ENCODE measurements at regions not wholly inside any gene's neighbourhood (a gene's known extent, or its start where the extent isn't known, plus 50 kb on each side); places are given as distances from the start of the nearest gene placed in this dataset.
"Not testable (repeated sequence)": the region's sequence is repeated elsewhere in the genome, so short reads cannot be mapped to it uniquely, and the experiment has no call there.

DNA sequence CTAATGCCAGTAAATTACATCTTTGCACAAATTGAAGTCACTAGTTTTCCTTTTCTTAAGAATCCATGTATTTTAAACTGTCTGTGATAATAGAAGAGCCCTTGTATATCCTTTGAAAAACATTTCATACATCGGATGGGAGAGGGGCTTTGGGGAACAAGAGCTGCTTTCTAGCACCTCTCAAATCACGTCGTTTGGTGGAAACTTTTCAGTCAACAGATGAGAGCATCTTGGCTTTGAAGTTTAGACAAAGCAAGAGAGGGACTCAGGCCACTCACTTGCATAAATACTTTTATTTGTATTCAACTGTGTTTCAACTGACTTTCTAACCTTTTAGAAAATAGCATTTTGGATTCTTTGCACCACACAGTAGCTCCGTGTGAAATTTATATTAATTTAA, 502.3 kb upstream of the IMPG1 start:
- H4K20me1 ChIP-seq (ENCODE audit: insufficient read depth, poor library complexity, severe bottlenecking), result no peaks in the 10 kb centered on the region
- H3K9me3 ChIP-seq (ENCODE audit: low read depth), result no peaks in the 10 kb centered on the region
- WGBS (ENCODE audit: low lambda C conversion rate, missing lambda C conversion rate), result 31% methylated on average over 4 of the region's 4 CpGs

DNA sequence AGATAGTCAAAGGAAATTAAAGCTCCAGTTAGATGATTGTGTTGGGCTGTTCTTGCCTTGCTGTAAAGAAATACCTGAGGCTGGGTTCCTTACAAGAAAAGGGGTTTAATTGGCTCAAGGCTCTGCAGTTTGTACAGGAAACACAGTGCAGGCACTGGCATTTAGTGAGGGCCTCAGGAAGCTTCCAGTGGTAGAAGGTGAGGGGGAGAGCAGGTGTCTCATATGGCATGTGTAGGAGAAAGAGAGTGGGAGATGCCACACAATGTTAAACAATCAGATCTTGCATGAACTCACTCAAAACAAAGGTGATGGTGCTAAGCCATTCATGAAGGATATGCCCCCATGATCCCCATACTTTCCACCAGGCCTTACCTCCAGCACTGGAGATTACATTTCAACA, 493.5 kb upstream of the IMPG1 start:
- H4K20me1 ChIP-seq (ENCODE audit: insufficient read depth, poor library complexity, severe bottlenecking), result no peaks in the 10 kb centered on the region

More for the DNA sequence above, 502.3 kb upstream of the IMPG1 start:
- H3K4me3 ChIP-seq, result no peak overlapping the region
- H2AFZ ChIP-seq, result no peak overlapping the region
- TF ChIP-seq EZH2phosphoT487 (IDR thresholded peaks at IDR 0.05; ENCODE audit: low read depth, severe bottlenecking, unreplicated experiment) (no peak), EZH2 (IDR thresholded peaks at IDR 0.05; ENCODE audit: borderline replicate concordance) (no peak)
- TF ChIP-seq, protein P1, sequence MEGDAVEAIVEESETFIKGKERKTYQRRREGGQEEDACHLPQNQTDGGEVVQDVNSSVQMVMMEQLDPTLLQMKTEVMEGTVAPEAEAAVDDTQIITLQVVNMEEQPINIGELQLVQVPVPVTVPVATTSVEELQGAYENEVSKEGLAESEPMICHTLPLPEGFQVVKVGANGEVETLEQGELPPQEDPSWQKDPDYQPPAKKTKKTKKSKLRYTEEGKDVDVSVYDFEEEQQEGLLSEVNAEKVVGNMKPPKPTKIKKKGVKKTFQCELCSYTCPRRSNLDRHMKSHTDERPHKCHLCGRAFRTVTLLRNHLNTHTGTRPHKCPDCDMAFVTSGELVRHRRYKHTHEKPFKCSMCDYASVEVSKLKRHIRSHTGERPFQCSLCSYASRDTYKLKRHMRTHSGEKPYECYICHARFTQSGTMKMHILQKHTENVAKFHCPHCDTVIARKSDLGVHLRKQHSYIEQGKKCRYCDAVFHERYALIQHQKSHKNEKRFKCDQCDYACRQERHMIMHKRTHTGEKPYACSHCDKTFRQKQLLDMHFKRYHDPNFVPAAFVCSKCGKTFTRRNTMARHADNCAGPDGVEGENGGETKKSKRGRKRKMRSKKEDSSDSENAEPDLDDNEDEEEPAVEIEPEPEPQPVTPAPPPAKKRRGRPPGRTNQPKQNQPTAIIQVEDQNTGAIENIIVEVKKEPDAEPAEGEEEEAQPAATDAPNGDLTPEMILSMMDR (IDR thresholded peaks at IDR 0.05; ENCODE audit: poor library complexity), result no peak
- H3K36me3 ChIP-seq (replicated peaks; ENCODE audit: insufficient read depth, low read depth), result no peaks in the 10 kb centered on the region
- H3K27me3 ChIP-seq, result no peaks in the 10 kb centered on the region
- no peak for DNase-seq (ENCODE audit: low spot score)
- no peaks in the 10 kb centered on the region for H3K79me2 ChIP-seq
- H3K9me2 ChIP-seq (replicated peaks; ENCODE audit: insufficient read depth), result no peaks in the 10 kb centered on the region
- H3K4me1 ChIP-seq (ENCODE audit: insufficient read depth), result no peaks in the 10 kb centered on the region
- no peak overlapping the region for H3K4me2 ChIP-seq
- no peak overlapping the region for H3K27ac ChIP-seq

DNA sequence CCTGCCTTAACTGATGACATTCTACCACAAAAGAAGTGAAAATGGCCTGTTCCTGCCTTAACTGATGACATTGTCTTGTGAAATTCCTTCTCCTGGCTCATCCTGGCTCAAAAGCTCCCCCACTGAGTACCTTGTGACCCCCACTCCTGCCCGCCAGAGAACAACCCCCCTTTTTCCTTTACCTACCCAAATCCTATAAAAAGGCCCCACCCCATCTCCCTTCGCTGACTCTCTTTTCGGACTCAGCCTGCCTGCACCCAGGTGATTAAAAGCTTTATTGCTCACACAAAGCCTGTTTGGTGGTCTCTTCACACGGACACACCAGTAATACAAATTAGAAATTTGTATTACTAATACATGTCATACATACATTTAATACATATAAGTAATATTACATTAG, 489.9 kb upstream of the IMPG1 start:
- WGBS (ENCODE audit: low lambda C conversion rate, missing lambda C conversion rate), result 79% methylated on average over 3 of the region's 4 CpGs
- H3K9me3 ChIP-seq (ENCODE audit: low read depth); H3K27ac ChIP-seq; H3K27me3 ChIP-seq; DNase-seq (ENCODE audit: low spot score); H4K20me1 ChIP-seq (ENCODE audit: insufficient read depth, poor library complexity, severe bottlenecking); H3K4me1 ChIP-seq (ENCODE audit: insufficient read depth); H3K4me2 ChIP-seq; H3K79me2 ChIP-seq; H2AFZ ChIP-seq; H3K9me2 ChIP-seq (replicated peaks; ENCODE audit: insufficient read depth); H3K4me3 ChIP-seq; H3K36me3 ChIP-seq (replicated peaks; ENCODE audit: insufficient read depth, low read depth): not testable (repeated sequence)

More for the DNA sequence above, 493.5 kb upstream of the IMPG1 start:
- H3K36me3 ChIP-seq (replicated peaks; ENCODE audit: insufficient read depth, low read depth), result no peaks in the 10 kb centered on the region
- no peaks in the 10 kb centered on the region for H3K9me2 ChIP-seq (replicated peaks; ENCODE audit: insufficient read depth)
- H3K4me1 ChIP-seq (ENCODE audit: insufficient read depth), result no peaks in the 10 kb centered on the region
- TF ChIP-seq EZH2 (IDR thresholded peaks at IDR 0.05; ENCODE audit: borderline replicate concordance), result no peak
- TF ChIP-seq, protein P1 (IDR thresholded peaks at IDR 0.05; ENCODE audit: poor library complexity), result no peak
- no peak for TF ChIP-seq EZH2phosphoT487 (IDR thresholded peaks at IDR 0.05; ENCODE audit: low read depth, severe bottlenecking, unreplicated experiment)
- H3K27me3 ChIP-seq, result no peaks in the 10 kb centered on the region
- H3K4me3 ChIP-seq, result no peak overlapping the region
- H3K79me2 ChIP-seq, result no peaks in the 10 kb centered on the region
- H3K9me3 ChIP-seq (ENCODE audit: low read depth), result no peaks in the 10 kb centered on the region
- DNase-seq (ENCODE audit: low spot score), result no peak
- H2AFZ ChIP-seq, result no peak overlapping the region
- H3K27ac ChIP-seq, result no peak overlapping the region
- H3K4me2 ChIP-seq, result no peak overlapping the region

DNA sequence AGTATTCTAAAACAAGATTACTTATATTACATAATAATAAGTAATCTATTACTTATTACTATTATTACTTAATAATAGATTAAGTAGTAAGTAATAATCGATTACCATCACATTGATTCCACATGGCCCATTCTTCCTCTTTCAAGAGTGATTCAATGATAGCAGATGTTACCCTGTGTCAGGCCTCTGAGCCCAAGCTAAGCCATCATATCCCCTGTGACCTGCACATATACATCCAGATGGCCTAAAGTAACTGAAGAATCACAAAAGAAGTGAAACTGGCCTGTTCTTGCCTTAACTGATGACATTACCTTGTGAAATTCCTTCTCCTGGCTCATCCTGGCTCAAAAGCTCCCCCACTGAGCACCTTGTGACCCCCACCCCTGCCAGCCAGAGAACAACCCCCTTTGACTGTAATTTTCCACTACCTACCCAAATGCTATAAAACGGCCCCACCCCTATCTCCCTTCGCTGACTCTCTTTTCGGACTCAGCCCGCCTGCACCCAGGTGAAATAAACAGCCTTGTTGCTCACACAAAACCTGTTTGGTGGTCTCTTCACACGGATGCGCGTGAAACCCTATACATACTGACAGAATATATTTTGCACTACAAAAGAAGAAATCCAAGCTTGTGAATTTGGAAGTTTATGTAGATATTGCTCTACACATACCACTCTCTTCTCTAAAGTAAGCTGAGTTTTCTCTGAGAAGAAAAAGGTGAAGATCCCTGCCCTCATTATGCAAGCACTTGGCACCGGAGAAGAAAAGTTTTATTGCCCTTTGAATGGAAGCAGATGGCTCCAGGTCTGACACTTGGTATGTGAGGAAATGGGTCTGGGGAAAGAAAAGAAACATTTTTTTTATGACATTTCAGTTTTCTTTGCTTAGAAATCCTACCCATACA, 488.6 kb upstream of the IMPG1 start:
- H3K4me1 ChIP-seq (ENCODE audit: insufficient read depth); H3K36me3 ChIP-seq (replicated peaks; ENCODE audit: insufficient read depth, low read depth); H2AFZ ChIP-seq; DNase-seq (ENCODE audit: low spot score); H3K4me3 ChIP-seq; H3K9me2 ChIP-seq (replicated peaks; ENCODE audit: insufficient read depth); H3K4me2 ChIP-seq; H3K9me3 ChIP-seq (ENCODE audit: low read depth); H3K27me3 ChIP-seq; H3K27ac ChIP-seq; H4K20me1 ChIP-seq (ENCODE audit: insufficient read depth, poor library complexity, severe bottlenecking); H3K79me2 ChIP-seq: not testable (repeated sequence)
- 48% methylated on average over 9 of the region's 9 CpGs for WGBS (ENCODE audit: low lambda C conversion rate, missing lambda C conversion rate)

All from hepatocyte (in vitro differentiated cells).